Islet of Langerhans (tissue), 1 donor: ENCODE measurements at regions not wholly inside any gene's neighbourhood (a gene's known extent, or its start where the extent isn't known, plus 50 kb on each side); places are given as distances from the start of the nearest gene placed in this dataset.
"Not testable (repeated sequence)": the region's sequence is repeated elsewhere in the genome, so short reads cannot be mapped to it uniquely, and the experiment has no call there.

Experiments used
- FAIRE-seq: peaks from one replicate; lab custom pipeline; 2011; peaks lifted over from hg19 to GRCh38; lab: Jason Lieb, UNC

DNA sequence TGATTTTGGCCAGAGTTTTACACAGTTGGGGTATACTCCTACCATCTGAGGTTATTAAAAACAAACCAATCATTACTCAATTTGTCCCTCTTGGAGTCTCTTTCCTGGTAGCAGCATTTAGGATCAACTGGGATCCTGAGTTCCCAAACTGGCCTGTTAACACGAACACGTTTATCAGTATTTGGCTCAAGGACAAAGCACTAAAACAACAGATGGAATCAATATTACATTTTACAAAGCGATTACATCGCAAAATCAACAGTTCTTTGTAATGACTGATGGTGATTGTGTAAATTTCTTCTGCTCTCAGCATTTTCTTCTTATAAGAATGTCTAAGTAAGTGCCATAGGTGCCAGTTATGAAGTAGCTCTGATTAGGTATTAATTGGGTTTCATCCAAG, 582.9 kb upstream of the ANKRD30A start:
- FAIRE-seq, result no peak

DNA sequence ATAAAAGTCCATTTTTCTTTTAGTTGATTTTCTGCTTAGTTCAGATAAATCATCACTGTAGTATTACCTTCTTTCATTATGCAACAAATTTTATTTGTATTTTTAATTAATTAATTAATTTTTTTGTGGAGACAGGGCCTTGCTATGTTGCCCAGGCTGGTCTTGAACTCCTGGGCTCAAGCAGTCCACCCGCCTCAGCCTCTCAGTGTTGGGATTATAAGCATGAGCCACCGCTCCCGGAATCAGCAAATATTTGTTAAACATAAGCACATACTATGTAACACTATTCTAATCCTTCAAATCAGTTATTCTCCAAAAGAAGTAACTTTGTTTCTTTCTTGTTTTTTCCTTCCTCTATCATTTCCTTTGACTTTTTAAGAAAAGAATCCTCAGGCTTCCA, 584.8 kb upstream of the ANKRD30A start:
- no peak for FAIRE-seq

GRCh38 chr10:36538953-36539586, 586.3 kb upstream of the ANKRD30A start:
- FAIRE-seq, result no peak

DNA sequence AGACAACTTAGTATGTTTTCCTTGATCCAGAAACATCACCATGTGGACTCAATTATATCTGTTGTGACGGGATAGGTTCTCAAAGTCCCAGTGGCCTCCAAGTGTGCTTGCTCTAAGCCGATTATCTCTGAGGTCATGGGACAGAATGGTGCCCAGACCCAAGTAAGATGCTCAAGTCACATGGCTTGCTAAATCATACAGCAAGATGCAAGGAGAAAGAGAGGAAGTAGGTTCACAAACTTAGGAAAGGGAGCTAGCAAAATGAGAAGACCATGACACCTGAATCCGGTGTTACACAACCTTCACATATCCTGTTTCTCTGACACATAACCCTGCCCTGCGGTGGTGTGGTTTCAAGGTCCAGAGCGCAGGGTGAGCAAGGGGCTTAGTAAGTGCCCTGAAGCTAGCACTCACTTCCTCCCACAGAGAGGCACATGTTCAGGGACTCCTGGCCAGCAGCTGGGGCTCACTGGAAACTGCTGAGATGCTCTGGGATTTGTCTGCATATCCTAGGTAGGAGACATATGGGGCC, 590.9 kb upstream of the ANKRD30A start:
- FAIRE-seq, result no peak

- FAIRE-seq, result no peak
Observed at GRCh38 chr10:36533861-36534260, 591.5 kb upstream of the ANKRD30A start.

- FAIRE-seq, result no peak
Observed at GRCh38 chr10:36533316-36533715, 592.1 kb upstream of the ANKRD30A start.

DNA sequence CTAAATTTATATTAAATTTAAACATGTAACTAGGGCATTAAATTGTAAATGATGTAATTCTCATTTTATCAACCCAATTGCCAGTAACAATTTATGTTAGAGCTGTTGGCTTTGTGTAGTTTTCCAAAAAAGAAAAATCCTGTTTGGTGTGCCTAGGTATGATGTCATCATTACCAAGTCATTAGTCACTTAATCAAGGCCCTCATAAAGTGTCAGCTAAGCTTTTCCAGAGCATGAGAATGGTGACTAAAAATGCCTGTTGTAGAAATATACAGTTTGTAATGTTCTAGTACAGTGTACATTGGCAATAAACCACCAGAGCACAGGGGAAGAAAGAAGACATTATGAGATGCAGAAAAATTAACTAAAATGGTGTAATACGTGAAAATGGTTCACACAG, 593.8 kb upstream of the ANKRD30A start:
- FAIRE-seq, result no peak

- FAIRE-seq, result no peak
Observed at GRCh38 chr10:36526033-36526432, 599.4 kb upstream of the ANKRD30A start.

DNA sequence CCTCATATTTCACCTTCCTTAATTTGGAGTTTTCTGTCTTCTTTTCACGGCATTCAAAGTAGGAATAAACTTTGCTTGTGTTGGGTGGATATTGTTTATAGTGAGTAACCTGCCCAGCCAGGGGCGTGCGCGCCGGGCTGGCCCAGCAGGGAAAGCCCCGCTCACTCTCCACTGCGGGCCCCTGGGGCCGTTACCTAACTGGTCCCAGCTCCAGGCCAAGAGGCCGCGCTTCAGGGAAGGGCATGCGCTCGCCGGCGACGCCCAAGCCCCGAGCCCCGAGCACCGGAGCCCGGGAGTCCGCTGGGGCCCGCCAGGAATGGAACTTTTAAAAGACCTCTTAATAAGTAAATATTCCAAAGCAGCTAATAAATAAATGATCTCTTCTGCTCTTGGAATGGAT, 601.3 kb upstream of the ANKRD30A start:
- FAIRE-seq, result not testable (repeated sequence)

DNA sequence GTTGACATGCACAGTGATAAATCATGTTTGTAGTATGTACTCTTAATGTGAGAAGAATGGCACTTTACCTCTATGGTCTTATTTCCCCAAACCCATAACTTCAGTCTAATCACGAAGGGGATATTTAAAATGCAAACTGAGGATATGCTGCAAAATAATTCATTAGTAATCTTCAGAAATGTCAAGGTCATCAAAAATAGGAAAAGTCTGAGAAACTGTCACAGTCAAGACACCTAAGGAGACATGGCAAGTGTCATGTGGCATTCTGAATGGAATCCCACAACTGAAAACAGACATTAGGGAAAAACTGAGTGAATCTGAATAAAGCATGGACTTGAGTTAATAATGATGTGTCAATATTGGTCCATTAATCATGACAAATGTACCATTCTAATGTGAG, 605.5 kb upstream of the ANKRD30A start:
- no peak for FAIRE-seq

DNA sequence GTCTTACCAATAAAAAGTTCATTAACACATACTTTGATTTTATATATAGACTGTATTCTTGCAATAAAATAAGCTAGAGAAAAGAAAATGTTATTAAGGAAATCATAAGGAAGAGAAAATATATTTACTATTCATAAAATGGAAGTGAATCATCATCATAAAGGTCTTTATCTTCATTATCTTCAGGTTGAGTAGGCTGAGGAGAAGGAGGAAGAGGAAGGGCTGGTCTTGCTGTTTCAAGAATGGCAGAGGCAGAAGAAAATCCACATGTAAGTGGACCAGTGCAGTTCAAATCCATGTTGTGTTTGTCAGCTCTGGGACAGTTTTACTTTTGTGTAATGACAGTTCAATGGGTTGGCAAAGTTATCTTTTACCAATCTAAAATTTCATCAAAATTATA, 609.1 kb upstream of the ANKRD30A start:
- FAIRE-seq, result no peak

DNA sequence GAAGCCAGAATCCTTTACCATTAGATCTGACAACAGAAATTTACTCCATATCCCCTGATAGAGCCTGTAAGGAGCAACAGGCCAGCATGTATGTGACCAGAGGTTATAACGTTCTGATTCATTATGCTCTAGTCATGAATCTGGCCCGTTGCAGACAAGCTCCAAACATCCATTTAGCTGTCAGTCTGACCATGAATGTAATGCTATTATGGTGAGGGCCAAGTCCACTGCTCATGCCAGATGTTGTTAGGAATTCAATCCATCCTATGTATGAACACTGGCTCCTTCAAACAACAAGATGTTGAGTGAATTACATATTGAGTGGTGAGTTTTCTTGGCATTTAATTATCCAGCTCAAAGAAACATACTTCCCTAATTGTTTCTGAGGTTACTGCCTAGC, 610.1 kb upstream of the ANKRD30A start:
- no peak for FAIRE-seq

- FAIRE-seq, result no peak
Observed at GRCh38 chr10:36507715-36508114, 617.7 kb upstream of the ANKRD30A start.

GRCh38 chr10:36506697-36507496, 618.5 kb upstream of the ANKRD30A start:
- FAIRE-seq, result no peak

DNA sequence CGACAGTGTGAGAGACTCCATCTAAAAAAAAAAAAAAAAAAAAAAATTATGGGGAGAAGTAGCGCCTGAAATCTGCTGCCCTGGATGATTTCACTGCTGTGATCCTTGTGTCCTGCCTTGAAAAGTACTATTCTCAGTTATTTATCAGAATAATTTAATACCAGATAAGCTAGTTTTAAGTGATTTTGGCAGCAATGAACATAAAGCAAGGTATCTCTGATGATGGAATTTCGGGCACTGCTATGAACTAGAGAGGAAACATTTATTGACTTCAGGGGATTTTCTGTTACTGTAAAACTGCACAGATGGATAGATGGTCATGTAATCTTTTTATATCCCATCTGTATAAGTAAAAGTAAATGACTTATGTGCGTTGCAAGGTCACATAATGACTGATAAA, 619.1 kb upstream of the ANKRD30A start:
- FAIRE-seq, result no peak

DNA sequence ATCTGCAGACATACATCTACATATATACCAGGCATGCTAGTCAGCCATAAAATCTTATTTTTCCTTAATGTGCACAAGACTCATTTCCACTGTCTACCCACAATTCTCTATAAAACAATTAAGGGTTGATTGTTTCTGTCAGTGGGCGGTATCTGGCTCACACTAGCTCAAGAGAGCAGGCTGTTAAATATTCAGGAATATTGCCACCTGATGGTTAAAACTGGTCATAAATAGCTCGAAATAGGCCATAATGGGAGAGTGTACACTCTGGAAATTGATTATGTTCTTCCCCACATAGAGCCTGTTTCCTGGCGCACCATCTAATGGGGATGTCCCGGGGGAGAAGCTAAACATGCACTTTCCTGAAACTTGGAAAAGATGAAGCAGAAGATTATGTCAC, 620.6 kb upstream of the ANKRD30A start:
- FAIRE-seq, result no peak

DNA sequence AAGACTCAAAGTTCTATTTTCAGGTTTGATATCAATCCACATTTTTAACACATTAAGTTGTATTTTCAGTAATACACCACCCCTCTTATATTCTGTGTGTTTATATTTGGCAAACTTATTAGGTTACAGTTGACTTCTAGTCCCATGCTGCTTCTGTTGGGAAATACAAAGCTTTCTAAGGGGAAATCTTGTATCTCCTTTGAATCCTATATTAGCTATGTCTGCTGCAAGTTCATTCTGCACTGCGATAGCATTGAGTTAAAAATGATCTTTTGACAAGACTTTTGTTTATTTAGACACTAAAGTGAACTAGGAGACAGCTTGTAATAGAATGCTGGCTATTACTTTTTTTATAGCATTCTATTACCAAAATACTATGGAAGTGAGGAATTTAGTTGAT, 625.1 kb upstream of the ANKRD30A start:
- no peak for FAIRE-seq

DNA sequence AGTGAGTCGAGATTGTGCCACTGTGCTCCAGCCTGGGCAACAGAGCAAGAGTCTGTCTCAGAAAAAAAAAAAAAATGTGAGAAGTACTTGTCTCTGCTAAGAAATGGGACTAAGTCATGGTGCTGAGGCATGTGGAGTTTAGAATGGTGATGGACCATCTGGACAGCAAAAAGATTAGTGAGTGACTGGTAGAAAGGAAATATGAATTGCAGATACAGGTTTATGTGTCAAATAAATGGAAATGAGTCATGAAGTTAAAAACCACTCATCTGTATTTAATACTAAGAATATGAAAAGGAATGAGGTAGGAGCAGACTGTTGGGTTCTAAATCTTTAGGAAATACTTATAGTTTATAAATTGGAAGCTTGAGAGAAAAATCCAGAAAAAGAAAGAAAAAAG, 625.7 kb upstream of the ANKRD30A start:
- FAIRE-seq, result no peak

DNA sequence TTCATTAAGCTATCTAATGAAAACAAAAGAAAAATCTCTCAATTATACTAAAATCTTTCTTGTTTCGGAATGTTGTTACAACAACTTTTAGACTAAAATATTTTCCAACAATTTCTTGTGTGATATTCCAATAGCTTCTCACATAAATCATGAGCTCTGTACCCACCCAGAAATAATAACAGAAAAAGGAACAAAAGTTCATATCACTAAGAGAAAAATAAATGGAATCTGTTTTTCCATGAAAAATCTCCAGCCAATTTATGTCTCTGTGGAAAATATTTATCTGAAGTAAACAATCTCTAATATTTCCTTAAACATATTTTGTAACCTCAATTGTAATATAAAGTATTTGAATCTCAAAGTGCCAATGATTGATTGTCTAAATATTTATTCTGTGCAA, 628.6 kb upstream of the ANKRD30A start:
- FAIRE-seq, result no peak

DNA sequence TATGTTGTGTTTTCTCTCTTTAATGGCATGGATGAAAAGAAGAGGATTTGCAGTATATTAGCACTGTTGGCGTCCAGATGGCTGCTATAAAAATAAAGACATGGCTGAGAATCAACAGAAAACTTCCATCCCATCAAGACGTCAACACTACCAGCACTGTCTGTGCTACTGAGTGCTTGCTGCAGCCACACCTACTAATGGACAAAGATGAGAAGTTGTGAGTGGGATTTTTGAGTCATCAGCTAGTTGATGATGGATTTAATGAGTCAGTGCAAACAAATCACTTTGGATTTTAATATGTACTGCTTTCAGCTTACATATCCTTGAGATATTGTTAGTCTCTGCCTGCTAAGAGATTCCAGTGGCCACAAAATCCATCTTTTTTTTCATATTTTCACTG, 631.0 kb upstream of the ANKRD30A start:
- peak; percentile 56 for FAIRE-seq

DNA sequence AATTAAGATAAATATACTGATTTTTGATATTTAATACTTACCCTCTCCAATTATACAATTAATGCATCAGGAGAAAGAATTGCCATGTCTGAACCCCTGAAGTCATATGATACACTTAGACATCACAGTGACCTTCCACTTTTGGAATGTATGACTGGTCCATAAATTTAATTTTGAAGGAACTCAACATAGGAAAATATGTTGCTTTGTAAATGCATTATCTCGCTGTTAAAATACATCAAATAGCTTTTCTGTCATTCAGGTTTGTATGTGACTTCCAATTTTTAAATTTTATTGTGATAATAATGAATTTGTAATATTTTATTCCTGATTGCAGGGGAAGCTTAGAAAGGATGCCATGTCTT, 631.9 kb upstream of the ANKRD30A start:
- FAIRE-seq, result no peak

DNA sequence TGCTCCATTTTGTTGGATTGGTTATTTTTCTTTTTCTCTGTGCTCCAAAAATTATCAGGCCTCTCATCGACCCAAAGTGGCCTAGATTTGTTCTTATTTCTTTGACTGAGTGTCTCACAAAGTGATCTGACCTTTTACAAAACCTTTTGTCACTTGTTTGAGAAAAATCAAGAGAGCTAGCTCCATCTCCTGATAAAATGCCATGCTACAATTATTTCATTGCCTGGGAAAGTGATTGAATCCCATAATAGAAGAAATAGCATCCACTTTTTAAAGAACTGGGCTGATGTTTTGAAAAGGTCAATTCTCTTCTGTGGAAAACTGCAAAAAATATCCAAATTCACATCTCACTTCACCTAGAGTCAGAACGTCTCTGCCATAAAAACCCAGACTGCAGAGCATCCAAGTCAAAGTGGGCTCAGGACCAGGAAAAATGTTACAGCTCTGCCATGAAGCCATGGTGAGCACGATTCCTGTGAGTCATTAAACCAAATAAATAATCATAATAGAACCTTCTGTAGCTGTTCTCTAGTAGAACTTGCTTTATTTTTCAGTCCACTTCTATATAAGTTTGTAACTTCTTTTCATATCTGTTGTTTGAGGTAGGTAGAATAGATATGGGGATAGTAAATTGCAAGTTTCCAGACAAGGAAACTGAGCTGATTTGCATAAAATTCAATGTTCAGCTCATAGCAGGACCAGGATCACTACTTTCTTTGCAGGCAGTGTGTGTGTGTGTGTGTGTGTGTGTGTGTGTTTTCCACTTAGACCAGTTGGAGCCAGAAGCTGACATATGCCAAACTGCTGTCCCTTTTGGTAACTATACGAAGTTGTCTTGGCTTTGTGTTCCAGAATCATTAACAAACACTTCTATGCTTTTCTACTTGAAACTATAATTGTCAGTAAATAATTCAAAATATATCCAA, 632.5 kb upstream of the ANKRD30A start:
- no peak for FAIRE-seq

- no peak for FAIRE-seq
Observed at GRCh38 chr10:36491926-36492325, 633.5 kb upstream of the ANKRD30A start.
